WI38 (cell line): ENCODE measurements at regions not wholly inside any gene's neighbourhood (a gene's known extent, or its start where the extent isn't known, plus 50 kb on each side); places are given as distances from the start of the nearest gene placed in this dataset.

ENCODE experiments used
- H3K4me3 ChIP-seq: 2 replicates; pipeline ENCODE4 v1.5.1; 2011; ENCODE audit warnings: low read depth, mild to moderate bottlenecking, control low read depth, low read length
- CTCF ChIP-seq: IDR thresholded peaks from 2 replicates; pipeline ENCODE4 v1.5.1; 2012; ENCODE audit warnings: low read depth, mild to moderate bottlenecking, control low read depth, low read length

DNA sequence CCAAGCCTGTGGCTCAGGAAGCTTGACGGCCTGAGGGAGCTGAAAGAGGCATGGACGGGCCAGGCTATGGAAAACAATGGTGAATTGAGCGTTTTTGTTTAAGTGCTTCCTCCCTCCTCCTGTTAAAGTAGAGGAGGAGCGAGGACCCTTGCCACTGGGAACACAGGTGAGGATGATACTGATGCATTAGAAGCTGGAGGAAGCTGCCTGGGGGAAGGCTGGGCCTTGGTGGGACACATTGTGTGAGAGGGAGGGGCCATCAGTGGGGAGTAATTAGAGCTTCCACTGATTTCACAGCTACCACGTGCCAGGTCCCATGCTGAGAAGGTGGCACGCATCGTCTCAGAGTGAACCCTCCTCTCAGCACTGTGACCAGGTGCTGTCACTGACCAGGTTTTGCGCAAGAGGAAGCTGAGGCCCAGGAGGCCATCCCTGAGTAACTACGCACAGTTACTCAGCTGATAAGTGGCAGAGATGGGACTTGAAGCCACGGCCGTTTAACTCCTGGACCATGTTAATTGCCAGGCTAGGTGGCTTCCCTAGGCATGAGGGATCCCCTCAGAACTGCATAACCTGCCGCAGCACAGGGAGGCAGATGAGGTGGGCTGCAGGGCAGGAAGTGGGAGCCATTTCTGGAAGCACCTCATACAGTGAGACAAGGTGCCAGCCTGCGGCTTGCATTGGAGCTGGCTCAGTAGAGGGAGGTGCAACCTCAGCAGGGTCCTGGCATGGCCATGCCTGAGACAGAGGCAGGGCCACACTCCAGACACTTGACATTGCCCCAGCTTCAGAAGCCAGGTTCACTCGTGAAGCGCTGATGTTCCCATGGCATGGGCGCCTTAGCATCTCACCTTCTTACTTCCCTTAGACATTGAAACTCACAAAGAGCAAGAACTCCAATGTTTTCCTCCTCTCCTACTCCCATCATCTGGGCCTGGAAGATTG lies 195.3 kb upstream of the MVB12B start:
- no peak overlapping the region for H3K4me3 ChIP-seq
- no peak for TF ChIP-seq CTCF

DNA sequence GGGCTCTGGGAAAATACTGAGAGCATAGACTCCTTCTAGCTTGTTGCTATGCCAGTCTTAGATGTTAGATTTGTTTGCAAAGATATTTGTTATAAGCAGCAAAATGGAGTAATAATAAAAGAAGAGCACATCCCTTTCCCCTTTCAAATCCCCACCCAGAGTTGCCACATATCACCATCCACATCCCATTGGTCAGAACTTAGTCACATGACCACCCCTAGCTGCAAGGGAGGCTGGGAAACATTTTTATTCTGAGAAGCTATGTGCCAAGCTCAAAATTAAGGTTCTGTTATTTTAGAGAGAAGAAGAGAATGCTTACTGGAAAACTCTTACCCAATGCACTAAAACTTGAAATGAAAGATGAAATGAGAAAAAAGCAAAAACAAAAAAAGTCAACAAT lies 193.9 kb upstream of the MVB12B start:
- H3K4me3 ChIP-seq: no peak overlapping the region
- TF ChIP-seq CTCF: no peak

DNA sequence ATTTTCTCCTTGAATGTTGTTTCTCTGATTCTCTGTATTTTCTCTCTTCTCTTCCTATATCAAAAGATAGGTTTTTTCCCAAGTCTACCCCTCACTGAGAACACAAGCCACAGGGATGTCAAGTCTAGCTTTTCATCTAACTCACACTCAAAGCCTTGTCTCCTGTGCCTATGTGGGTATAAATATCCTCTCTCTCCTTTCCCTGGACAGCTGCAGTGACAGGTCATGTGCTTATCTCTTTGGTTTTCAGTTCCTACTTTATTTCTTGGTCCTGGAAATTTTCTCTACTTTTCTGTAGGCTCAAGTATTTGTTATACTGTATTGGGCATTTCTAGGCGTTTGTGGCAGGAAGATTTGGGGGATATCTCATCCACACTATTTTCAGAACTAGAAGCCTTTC lies 182.4 kb upstream of the MVB12B start:
- no peak for TF ChIP-seq CTCF
- no peak overlapping the region for H3K4me3 ChIP-seq

DNA sequence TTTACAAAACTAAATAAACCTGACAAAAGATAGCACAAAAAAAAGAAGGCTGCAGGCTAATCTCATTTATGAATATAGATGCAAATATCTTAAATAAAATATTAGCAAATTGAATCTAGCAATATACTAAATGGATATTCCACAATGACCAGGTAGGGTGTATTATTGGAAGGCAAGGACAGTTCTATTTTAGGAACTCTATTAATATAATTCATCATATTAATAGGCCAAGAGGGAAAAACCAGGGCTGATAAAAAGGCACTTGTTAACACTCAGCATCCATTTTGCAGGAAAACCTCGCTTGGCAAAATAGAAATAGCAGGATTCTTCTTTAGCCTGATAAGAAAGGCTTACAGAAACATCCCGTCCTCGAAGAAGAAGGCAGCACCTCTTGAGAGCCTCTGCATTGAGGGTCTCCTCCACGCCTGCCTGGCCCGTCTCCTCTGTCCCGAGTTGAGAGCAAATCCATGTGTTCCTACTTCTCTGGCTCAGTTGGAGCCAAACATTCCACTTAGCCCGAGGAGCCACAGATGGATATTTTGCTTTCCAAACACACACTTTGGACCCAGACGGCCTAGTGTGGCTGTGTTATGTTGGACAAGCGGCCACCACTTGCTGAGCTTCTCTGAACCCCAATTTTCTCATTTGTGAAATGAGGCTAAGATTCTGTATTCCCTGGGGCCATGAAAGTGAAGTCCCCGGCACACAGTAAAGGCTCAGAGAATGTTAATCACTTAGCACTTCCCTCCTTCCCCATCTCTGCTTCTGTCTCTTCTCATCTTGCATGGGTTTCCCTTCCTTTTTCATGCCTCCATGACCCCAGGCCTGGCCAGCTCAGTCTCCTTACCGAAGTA lies 181.8 kb upstream of the MVB12B start:
- TF ChIP-seq CTCF: no peak
- no peak overlapping the region for H3K4me3 ChIP-seq

- no peak overlapping the region for H3K4me3 ChIP-seq
Measured at GRCh38 chr9:126145887-126146253, 180.8 kb upstream of the MVB12B start.

GRCh38 chr9:126146254-126147145 lies 180.1 kb upstream of the MVB12B start:
- TF ChIP-seq CTCF: peak; percentile 28

More at GRCh38 chr9:126145887-126146253, 180.8 kb upstream of the MVB12B start:
- no peak for TF ChIP-seq CTCF

More at GRCh38 chr9:126146254-126147145, 180.1 kb upstream of the MVB12B start:
- H3K4me3 ChIP-seq: no peak overlapping the region
